ENCODE measurements at regions not wholly inside any gene's neighbourhood (a gene's known extent, or its start where the extent isn't known, plus 50 kb on each side); places are given as distances from the start of the nearest gene placed in this dataset.
"Not testable (repeated sequence)": the region's sequence is repeated elsewhere in the genome, so short reads cannot be mapped to it uniquely, and the experiment has no call there.

DNA sequence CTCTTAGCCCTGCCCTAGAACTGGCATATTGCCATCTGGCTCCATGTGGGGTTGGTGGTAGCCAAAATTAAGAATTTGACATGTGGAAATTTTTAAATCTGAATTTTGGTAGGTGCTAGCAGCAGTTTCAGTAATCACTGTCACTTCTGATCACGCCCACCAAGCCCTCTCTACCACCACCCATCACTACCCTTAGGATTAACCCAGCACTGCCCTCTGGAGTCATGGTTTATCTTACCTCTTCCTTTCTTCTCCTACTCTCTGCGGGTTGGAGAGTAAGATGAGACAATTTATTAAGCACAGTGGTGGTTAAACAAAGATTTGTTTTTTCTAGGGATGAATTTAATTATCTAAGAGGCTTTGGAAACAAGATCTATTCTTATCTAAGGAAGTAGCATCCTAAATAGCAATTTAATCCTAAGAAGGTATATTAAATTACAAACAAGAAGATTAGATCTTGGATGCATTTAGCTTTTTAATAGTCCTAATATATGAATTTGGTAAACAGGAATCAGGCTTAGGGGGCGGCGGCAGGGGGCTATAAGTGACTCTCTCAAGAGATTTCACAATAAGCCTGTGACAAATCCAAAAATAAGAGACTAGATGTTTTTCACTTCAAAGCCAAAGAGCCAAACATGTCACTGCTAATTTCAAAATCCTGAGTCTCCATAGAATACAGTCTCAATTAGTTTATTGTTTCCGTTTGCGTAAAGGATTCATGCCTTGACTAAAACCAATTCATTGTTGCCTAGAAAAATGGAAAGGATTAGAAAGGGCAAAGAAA lies 498.4 kb upstream of the UBE2E2 start:
- H3K9me3 Mint-ChIP-seq: peaks cover 2 to 18% (median 7%) of the 10 kb centered on the region in 6 donors
- H3K27me3 Mint-ChIP-seq (ENCODE audit: low read depth in 3 of 3): peaks cover 2 to 5% (median 2%) of the 10 kb centered on the region in 3 donors
- H3K36me3 Mint-ChIP-seq: no peaks in the 10 kb centered on the region
- no peaks in the 10 kb centered on the region for H3K4me1 Mint-ChIP-seq
- DNase-seq: no peak
- H3K4me3 Mint-ChIP-seq: no peak overlapping the region
- no peak overlapping the region for H3K27ac Mint-ChIP-seq

GRCh38 chr3:22706922-22707321 lies 496.2 kb upstream of the UBE2E2 start:
- H3K27ac Mint-ChIP-seq; H3K36me3 Mint-ChIP-seq; H3K4me1 Mint-ChIP-seq; H3K27me3 Mint-ChIP-seq (ENCODE audit: low read depth in 3 of 3); H3K4me3 Mint-ChIP-seq; DNase-seq: not testable (repeated sequence)
- peaks cover 2 to 24% (median 12%) of the 10 kb centered on the region in 6 donors for H3K9me3 Mint-ChIP-seq

DNA sequence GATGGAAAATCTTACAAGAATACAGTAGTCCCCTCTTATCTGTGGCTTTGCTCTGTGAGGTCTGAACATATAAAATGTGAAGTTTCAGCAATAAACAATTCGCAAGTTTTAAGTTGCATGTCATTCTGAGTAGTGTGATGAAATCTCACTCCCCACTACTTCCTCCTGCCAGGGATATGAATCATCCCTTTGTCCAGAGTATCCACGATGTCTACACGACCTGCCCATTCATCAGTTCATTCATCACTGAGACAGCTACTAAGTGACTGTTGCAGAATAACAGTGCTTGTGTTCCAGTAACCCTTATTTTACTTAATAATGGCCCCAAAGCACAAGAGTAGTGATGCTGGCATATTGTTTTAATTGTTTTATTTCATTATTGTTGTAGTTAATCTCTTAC lies 489.2 kb upstream of the UBE2E2 start:
- no peak for DNase-seq
- Mint-ChIP-seq H3K9me3 (peaks cover 0 to 24% (median 14%) of the 10 kb centered on the region in 6 donors), H3K4me1 (no peaks in the 10 kb centered on the region), H3K27me3 (ENCODE audit: low read depth in 3 of 3) (peaks cover 0 to 2% (median 0%) of the 10 kb centered on the region in 3 donors), H3K36me3 (no peaks in the 10 kb centered on the region), H3K4me3 (no peak overlapping the region), H3K27ac (no peak overlapping the region)

GRCh38 chr3:22714749-22715148 lies 488.4 kb upstream of the UBE2E2 start:
- Mint-ChIP-seq H3K27ac (no peak overlapping the region), H3K27me3 (ENCODE audit: low read depth in 3 of 3) (peaks cover 0 to 2% (median 0%) of the 10 kb centered on the region in 3 donors), H3K4me1 (no peaks in the 10 kb centered on the region), H3K9me3 (peaks cover 0 to 19% (median 12%) of the 10 kb centered on the region in 6 donors), H3K36me3 (no peaks in the 10 kb centered on the region), H3K4me3 (no peak overlapping the region)
- DNase-seq: no peak

DNA sequence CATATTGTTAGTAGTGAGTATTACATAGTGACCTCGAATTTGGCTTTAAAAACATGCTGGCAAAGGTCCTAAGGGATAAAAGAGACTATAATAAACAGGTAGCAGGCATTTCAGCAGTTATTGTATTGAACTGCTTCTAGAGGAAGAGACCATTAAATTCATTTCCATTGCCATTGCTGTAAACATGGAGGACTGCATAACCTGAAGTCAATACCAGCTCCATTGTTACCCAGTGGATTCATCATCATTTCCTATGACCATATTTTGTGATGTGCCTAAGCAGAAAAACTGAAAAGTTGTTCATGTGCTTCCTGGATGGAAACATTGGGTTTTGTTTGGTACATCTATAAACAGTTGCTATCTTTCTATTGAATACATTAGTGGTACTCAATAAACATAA lies 482.5 kb upstream of the UBE2E2 start:
- peaks cover 0 to 18% (median 6%) of the 10 kb centered on the region in 6 donors for H3K9me3 Mint-ChIP-seq
- peaks cover 0 to 2% (median 0%) of the 10 kb centered on the region in 3 donors for H3K27me3 Mint-ChIP-seq (ENCODE audit: low read depth in 3 of 3)
- H3K36me3 Mint-ChIP-seq: no peaks in the 10 kb centered on the region
- no peak overlapping the region for H3K27ac Mint-ChIP-seq
- H3K4me1 Mint-ChIP-seq: no peaks in the 10 kb centered on the region
- DNase-seq: no peak
- no peak overlapping the region for H3K4me3 Mint-ChIP-seq

DNA sequence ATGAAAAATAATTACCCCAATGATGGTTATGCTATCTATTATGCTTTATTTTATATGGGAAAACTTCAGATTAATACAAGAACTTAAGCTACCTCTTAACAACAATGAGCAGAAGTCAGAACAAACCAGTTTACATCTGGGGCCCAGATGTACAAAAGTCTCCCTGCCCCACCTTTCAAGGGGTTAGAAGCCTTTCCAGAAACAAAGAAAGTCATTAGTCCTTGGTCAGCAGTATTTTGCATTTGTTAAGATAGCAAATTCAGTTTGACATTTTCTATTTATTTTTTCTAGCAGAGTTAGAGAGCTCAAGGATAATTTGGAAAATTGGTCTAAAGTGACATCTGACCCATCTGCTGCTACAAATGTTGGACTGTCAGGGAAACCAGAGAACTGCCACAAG lies 478.7 kb upstream of the UBE2E2 start:
- H3K27ac Mint-ChIP-seq: no peak overlapping the region
- H3K4me3 Mint-ChIP-seq: no peak overlapping the region
- no peaks in the 10 kb centered on the region for H3K36me3 Mint-ChIP-seq
- no peaks in the 10 kb centered on the region for H3K4me1 Mint-ChIP-seq
- peaks cover 0 to 18% (median 3%) of the 10 kb centered on the region in 6 donors for H3K9me3 Mint-ChIP-seq
- no peaks in the 10 kb centered on the region for H3K27me3 Mint-ChIP-seq (ENCODE audit: low read depth in 3 of 3)
- DNase-seq: no peak

GRCh38 chr3:22728406-22728805 lies 474.7 kb upstream of the UBE2E2 start:
- H3K9me3 Mint-ChIP-seq: peaks cover 0 to 33% (median 6%) of the 10 kb centered on the region in 6 donors
- no peak overlapping the region for H3K27ac Mint-ChIP-seq
- no peaks in the 10 kb centered on the region for H3K36me3 Mint-ChIP-seq
- no peak overlapping the region for H3K4me3 Mint-ChIP-seq
- H3K27me3 Mint-ChIP-seq (ENCODE audit: low read depth in 3 of 3): no peaks in the 10 kb centered on the region
- DNase-seq: no peak
- no peaks in the 10 kb centered on the region for H3K4me1 Mint-ChIP-seq

DNA sequence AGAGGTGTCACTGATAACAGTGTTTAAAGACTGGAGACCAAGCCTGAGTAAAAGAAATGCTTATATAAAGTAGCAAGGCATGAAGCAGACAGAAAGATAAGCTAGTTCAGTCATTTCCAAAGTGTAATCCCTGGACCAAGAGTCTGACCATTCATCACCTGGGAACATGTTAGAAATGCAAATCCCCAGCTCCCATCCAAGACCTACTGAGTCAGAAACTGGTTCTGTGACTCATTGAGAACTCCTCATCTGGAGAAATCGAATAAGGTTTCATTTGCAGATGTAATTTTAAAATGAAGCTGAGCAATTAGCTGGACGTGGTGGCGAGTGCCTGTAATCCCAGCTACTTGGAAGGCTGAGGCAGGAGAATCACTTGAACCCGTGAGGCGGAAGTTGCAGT lies 473.9 kb upstream of the UBE2E2 start:
- Mint-ChIP-seq H3K36me3 (no peaks in the 10 kb centered on the region), H3K27ac (no peak overlapping the region), H3K4me1 (peaks cover 0 to 1% of the 10 kb centered on the region in 2 donors), H3K9me3 (peaks cover 0 to 33% (median 6%) of the 10 kb centered on the region in 6 donors), H3K27me3 (ENCODE audit: low read depth in 3 of 3) (no peaks in the 10 kb centered on the region), H3K4me3 (no peak overlapping the region)
- no peak for DNase-seq

- H3K27me3 Mint-ChIP-seq (ENCODE audit: low read depth in 3 of 3): no peaks in the 10 kb centered on the region
- peaks cover 0 to 9% of the 10 kb centered on the region in 2 donors for H3K4me1 Mint-ChIP-seq
- H3K36me3 Mint-ChIP-seq: no peaks in the 10 kb centered on the region
- no peak overlapping the region for H3K27ac Mint-ChIP-seq
- no peak for DNase-seq
- peaks cover 0 to 33% (median 6%) of the 10 kb centered on the region in 6 donors for H3K9me3 Mint-ChIP-seq
- H3K4me3 Mint-ChIP-seq: no peak overlapping the region
These were observed 473.1 kb upstream of the UBE2E2 start for GRCh38 chr3:22729981-22730380.

GRCh38 chr3:22730701-22731100 lies 472.4 kb upstream of the UBE2E2 start:
- Mint-ChIP-seq H3K36me3 (no peaks in the 10 kb centered on the region), H3K9me3 (peaks cover 0 to 33% (median 6%) of the 10 kb centered on the region in 6 donors), H3K27ac (no peak overlapping the region), H3K4me1 (peaks cover 0 to 13% of the 10 kb centered on the region in 2 donors), H3K27me3 (ENCODE audit: low read depth in 3 of 3) (no peaks in the 10 kb centered on the region), H3K4me3 (no peak overlapping the region)
- DNase-seq: no peak

GRCh38 chr3:22731901-22732300 lies 471.2 kb upstream of the UBE2E2 start:
- DNase-seq: no peak
- no peak overlapping the region for H3K27ac Mint-ChIP-seq
- H3K4me3 Mint-ChIP-seq: no peak overlapping the region
- H3K4me1 Mint-ChIP-seq: peaks cover 0 to 13% of the 10 kb centered on the region in 2 donors
- peaks cover 0 to 39% (median 8%) of the 10 kb centered on the region in 6 donors for H3K9me3 Mint-ChIP-seq
- H3K27me3 Mint-ChIP-seq (ENCODE audit: low read depth in 3 of 3): no peaks in the 10 kb centered on the region
- no peaks in the 10 kb centered on the region for H3K36me3 Mint-ChIP-seq

- Mint-ChIP-seq H3K27me3 (ENCODE audit: low read depth in 3 of 3) (no peaks in the 10 kb centered on the region), H3K36me3 (no peaks in the 10 kb centered on the region), H3K4me1 (peaks cover 0 to 13% of the 10 kb centered on the region in 2 donors), H3K4me3 (no peak overlapping the region), H3K9me3 (peaks cover 0 to 39% (median 9%) of the 10 kb centered on the region in 6 donors), H3K27ac (no peak overlapping the region)
- DNase-seq: no peak
These were observed 470.5 kb upstream of the UBE2E2 start for GRCh38 chr3:22732641-22733040.

- H3K27me3 Mint-ChIP-seq (ENCODE audit: low read depth in 3 of 3): no peaks in the 10 kb centered on the region
- no peak for DNase-seq
- no peaks in the 10 kb centered on the region for H3K36me3 Mint-ChIP-seq
- H3K4me3 Mint-ChIP-seq: no peak overlapping the region
- peaks cover 0 to 13% of the 10 kb centered on the region in 2 donors for H3K4me1 Mint-ChIP-seq
- H3K27ac Mint-ChIP-seq: no peak overlapping the region
- H3K9me3 Mint-ChIP-seq: peaks cover 0 to 31% (median 9%) of the 10 kb centered on the region in 6 donors
These were observed 468.9 kb upstream of the UBE2E2 start for GRCh38 chr3:22734207-22734606.

DNA sequence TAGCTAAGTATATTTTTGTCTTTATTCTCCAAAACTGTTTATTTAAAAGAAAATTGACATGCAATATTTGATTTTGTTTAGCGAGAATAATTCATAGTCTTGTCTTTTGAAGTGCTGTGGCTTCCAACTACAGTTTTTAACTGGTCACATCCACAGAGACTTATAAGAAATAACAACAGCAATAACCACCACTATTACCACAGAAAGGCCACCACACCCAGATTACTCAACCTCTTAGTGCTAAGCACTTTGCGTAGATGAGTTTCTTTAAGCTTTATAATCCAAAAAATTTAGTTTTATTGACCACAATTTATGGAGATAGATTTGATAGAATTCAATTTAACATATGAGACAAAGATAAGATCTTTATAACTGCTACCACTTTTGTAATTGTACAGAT lies 468.4 kb upstream of the UBE2E2 start:
- Mint-ChIP-seq H3K4me3 (no peak overlapping the region), H3K9me3 (peaks cover 0 to 31% (median 9%) of the 10 kb centered on the region in 6 donors), H3K36me3 (no peaks in the 10 kb centered on the region), H3K4me1 (peaks cover 0 to 13% of the 10 kb centered on the region in 2 donors), H3K27me3 (ENCODE audit: low read depth in 3 of 3) (no peaks in the 10 kb centered on the region), H3K27ac (no peak overlapping the region)
- DNase-seq: no peak

DNA sequence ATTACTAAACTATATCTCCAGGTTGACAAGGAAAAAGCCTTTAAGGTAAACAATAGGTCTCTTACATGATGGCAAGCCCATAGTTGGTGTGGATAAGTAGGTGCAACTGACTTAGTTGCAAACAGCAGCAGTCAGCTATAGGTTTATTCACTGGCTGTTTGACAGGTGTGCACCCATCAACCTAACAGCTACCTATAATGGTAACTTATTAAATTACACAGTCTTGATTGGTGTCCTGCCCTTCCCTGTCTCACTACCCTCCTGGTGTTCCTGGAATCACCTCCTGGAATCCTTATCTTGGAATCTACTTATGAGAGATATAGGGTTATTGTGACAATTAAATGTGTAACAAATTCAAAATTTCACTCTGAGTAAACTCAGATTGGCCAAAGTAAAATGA lies 467.8 kb upstream of the UBE2E2 start:
- H3K36me3 Mint-ChIP-seq: no peaks in the 10 kb centered on the region
- H3K9me3 Mint-ChIP-seq: peaks cover 0 to 25% (median 9%) of the 10 kb centered on the region in 6 donors
- DNase-seq: no peak
- H3K4me3 Mint-ChIP-seq: no peak overlapping the region
- H3K27me3 Mint-ChIP-seq (ENCODE audit: low read depth in 3 of 3): no peaks in the 10 kb centered on the region
- H3K4me1 Mint-ChIP-seq: peaks cover 0 to 13% of the 10 kb centered on the region in 2 donors
- H3K27ac Mint-ChIP-seq: no peak overlapping the region

Measured in immature natural killer cell (primary cell).